ENCODE measurements at regions not wholly inside any gene's neighbourhood (a gene's known extent, or its start where the extent isn't known, plus 50 kb on each side); places are given as distances from the start of the nearest gene placed in this dataset.
"Not testable (repeated sequence)": the region's sequence is repeated elsewhere in the genome, so short reads cannot be mapped to it uniquely, and the experiment has no call there.

DNA sequence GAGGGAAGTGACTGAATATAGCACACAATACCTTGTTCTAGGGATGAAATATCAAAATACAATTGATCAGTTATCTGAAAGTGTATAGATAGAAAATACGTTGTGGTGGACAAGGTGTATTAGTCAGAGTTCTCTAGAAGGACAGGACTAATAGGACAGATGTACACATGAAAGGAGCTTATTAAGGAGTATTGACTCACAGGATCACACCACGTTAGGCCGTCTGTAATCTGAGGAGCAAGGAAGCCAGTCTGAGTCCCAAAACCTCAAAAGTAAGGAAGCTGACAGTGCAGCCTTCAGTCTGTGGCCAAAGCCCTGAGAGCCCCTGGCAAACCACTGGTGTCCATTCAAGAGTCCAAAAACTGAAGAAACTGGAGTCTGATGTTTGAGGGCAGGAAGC is 406.1 kb downstream of the MDFIC start:
- Histone ChIP-seq H3K27me3 (ENCODE audit: insufficient read depth, low read length) (no peaks in the 10 kb centered on the region), H3K4me1 (ENCODE audit: insufficient read depth, low read length) (no peaks in the 10 kb centered on the region), H3K27ac (ENCODE audit: low read length) (no peak overlapping the region), H3K9me3 (ENCODE audit: insufficient read depth, low read depth, low read length) (no peaks in the 10 kb centered on the region), H3K9ac (ENCODE audit: low read depth, low read length) (no peak overlapping the region), H3K4me3 (ENCODE audit: low read length) (no peak overlapping the region), H3K36me3 (ENCODE audit: insufficient read depth, low read depth, low read length) (no peaks in the 10 kb centered on the region)

DNA sequence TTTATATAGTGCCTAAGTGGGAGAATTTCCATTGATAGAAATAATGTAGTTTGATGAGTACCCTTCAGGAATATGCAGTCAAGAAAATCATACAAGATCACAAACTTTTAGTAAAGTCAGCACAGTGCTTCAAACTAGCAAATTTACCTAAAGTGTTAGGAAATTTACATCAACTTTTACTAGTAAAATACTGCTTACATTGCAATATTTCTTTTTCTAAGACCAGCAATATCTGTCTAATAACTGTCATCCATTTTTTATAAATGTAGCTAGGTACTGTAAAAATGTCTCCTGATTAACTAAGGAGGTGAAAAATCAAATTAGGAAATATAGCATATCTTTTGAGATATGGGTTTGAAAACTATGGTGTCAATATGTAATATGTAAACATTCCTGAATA is 405.4 kb downstream of the MDFIC start:
- H3K9me3 ChIP-seq (ENCODE audit: insufficient read depth, low read depth, low read length), result no peaks in the 10 kb centered on the region
- H3K27me3 ChIP-seq (ENCODE audit: insufficient read depth, low read length), result no peaks in the 10 kb centered on the region
- H3K9ac ChIP-seq (ENCODE audit: low read depth, low read length), result no peak overlapping the region
- H3K36me3 ChIP-seq (ENCODE audit: insufficient read depth, low read depth, low read length), result no peaks in the 10 kb centered on the region
- H3K4me3 ChIP-seq (ENCODE audit: low read length), result no peak overlapping the region
- H3K4me1 ChIP-seq (ENCODE audit: insufficient read depth, low read length), result no peaks in the 10 kb centered on the region
- H3K27ac ChIP-seq (ENCODE audit: low read length), result no peak overlapping the region

DNA sequence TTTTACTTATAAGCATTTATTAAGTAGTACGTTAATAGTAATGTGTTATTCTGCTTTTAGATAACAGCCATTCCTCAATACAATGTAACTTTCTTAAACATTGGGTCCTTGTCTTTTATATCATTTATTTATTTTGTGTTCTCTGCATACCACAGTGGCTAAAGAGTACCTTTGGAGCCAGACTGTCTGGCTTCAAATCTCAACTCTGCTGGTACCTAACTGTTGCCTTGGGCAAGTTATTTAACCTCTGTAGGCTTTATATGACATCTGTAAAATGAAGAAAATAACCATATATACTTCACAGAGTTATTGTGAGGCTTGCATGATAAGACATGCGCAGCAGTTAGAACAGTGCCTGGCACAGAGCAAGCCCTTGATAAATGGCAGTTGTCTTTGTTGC is 397.6 kb downstream of the MDFIC start:
- no peaks in the 10 kb centered on the region for H3K4me1 ChIP-seq (ENCODE audit: insufficient read depth, low read length)
- H3K27me3 ChIP-seq (ENCODE audit: insufficient read depth, low read length), result no peaks in the 10 kb centered on the region
- no peak overlapping the region for H3K4me3 ChIP-seq (ENCODE audit: low read length)
- H3K9me3 ChIP-seq (ENCODE audit: insufficient read depth, low read depth, low read length), result no peaks in the 10 kb centered on the region
- no peak overlapping the region for H3K9ac ChIP-seq (ENCODE audit: low read depth, low read length)
- H3K36me3 ChIP-seq (ENCODE audit: insufficient read depth, low read depth, low read length), result no peaks in the 10 kb centered on the region
- no peak overlapping the region for H3K27ac ChIP-seq (ENCODE audit: low read length)

DNA sequence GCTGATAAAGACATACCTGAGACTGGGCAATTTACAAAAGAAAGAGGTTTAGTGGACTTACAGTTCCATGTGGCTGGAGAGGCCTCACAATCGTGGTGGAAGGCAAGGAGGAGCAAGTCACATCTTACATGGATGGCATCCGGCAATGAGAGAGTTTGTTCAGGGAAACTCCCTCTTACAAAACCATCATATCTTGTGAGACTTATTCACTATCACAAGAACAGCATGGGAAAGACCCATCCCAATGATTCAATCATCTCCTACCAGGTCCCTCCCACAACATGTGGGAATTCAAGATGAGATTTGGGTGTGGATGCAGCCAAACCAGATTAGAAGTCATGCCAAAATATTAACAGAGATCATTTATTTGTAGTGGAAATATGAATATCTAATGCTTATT is 388.4 kb downstream of the MDFIC start:
- not testable (repeated sequence) for H3K27me3 ChIP-seq (ENCODE audit: insufficient read depth, low read length); H3K4me1 ChIP-seq (ENCODE audit: insufficient read depth, low read length); H3K27ac ChIP-seq (ENCODE audit: low read length); H3K9me3 ChIP-seq (ENCODE audit: insufficient read depth, low read depth, low read length); H3K36me3 ChIP-seq (ENCODE audit: insufficient read depth, low read depth, low read length); H3K4me3 ChIP-seq (ENCODE audit: low read length); H3K9ac ChIP-seq (ENCODE audit: low read depth, low read length)

DNA sequence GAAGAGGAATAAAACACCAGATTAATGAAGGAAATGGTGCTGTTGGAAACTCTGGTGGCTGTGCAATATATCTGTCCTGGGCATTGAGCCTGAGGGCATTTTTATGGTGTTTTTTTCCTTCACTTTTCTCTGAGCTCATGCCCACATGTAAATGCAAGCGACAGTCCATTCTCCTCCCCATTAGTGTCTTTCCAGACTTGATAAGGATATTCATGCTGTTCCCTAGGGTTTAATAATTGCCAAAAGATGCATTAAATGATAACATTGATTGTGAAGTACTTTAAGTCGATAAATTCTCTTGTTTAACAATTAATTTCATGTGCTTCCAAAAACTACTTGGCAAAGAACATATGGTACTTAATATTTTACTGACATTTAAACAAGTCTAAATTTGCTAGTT is 384.7 kb downstream of the MDFIC start:
- Histone ChIP-seq H3K4me3 (ENCODE audit: low read length) (no peak overlapping the region), H3K4me1 (ENCODE audit: insufficient read depth, low read length) (no peaks in the 10 kb centered on the region), H3K36me3 (ENCODE audit: insufficient read depth, low read depth, low read length) (no peaks in the 10 kb centered on the region), H3K9ac (ENCODE audit: low read depth, low read length) (no peak overlapping the region), H3K9me3 (ENCODE audit: insufficient read depth, low read depth, low read length) (no peaks in the 10 kb centered on the region), H3K27me3 (ENCODE audit: insufficient read depth, low read length) (peaks cover 3% of the 10 kb centered on the region; the same call in 1 of the 2 replicates), H3K27ac (ENCODE audit: low read length) (no peak overlapping the region)

DNA sequence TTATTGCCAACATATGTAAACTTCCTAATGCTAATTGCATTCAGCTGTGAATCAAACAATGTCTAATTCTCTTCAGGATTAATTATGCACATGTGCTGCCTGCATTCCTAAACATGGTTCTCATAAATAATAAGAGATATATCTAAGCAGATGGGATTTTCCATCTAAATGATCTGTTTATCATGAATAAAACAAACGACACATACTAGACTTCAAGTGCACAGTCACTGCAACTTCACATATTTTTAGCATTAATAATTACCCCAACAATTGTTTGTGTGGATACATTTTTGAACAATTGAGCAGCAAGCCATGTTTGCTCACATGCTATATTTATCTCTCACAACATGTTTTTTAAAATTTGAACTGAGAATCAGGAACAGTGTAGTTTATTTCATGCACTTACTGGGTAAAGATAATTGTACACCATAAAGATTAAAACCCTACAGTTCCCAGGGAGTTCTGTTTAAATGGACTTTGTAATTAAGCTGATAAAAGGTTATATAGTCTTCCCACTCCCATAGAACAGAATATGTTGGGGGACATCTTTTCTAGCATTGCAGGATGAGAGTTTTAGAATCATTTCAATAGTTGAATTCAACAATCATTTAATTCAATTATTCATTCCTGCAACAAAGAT is 378.5 kb downstream of the MDFIC start:
- no peaks in the 10 kb centered on the region for H3K36me3 ChIP-seq (ENCODE audit: insufficient read depth, low read depth, low read length)
- H3K27me3 ChIP-seq (ENCODE audit: insufficient read depth, low read length), result peaks cover 47% of the 10 kb centered on the region
- H3K9me3 ChIP-seq (ENCODE audit: insufficient read depth, low read depth, low read length), result no peaks in the 10 kb centered on the region
- peaks cover 4% of the 10 kb centered on the region; the same call in 1 of the 2 replicates for H3K4me1 ChIP-seq (ENCODE audit: insufficient read depth, low read length)
- H3K27ac ChIP-seq (ENCODE audit: low read length), result no peak overlapping the region
- H3K9ac ChIP-seq (ENCODE audit: low read depth, low read length), result no peak overlapping the region
- no peak overlapping the region for H3K4me3 ChIP-seq (ENCODE audit: low read length)

DNA sequence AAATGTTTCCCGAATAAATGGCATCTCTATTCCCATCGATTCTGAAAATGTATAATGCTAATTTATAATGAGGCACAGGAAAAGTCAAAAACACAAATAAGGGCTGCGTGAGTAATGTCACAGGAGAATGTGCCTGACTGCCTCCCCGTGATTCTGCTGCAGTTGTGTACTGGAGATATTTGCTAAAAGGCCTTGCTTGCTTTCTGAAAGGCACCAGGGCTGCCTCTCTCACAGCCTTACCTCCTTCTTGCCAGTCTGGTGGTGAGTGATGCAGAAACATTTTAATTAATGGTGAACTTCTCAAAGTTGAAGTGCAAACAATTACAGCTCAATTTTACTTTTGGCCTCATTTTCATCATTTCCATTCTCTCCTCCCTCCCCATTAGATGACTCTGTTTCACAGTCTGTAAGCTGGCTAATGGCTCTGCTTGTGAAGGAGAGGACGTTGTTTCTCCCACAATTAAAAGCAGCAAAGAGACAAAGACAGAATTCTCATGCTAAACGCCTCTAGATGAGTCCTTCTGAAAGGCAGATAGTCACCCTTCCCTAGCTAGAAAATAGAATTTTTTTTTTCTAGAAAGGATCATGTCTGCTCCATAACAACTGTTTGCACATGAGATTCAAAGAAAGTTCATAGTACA is 377.6 kb downstream of the MDFIC start:
- Histone ChIP-seq H3K9ac (ENCODE audit: low read depth, low read length) (no peak overlapping the region), H3K4me3 (ENCODE audit: low read length) (no peak overlapping the region), H3K4me1 (ENCODE audit: insufficient read depth, low read length) (peaks cover 4% of the 10 kb centered on the region; the same call in 1 of the 2 replicates), H3K27ac (ENCODE audit: low read length) (no peak overlapping the region), H3K9me3 (ENCODE audit: insufficient read depth, low read depth, low read length) (no peaks in the 10 kb centered on the region), H3K36me3 (ENCODE audit: insufficient read depth, low read depth, low read length) (no peaks in the 10 kb centered on the region), H3K27me3 (ENCODE audit: insufficient read depth, low read length) (peaks cover 47% of the 10 kb centered on the region)

DNA sequence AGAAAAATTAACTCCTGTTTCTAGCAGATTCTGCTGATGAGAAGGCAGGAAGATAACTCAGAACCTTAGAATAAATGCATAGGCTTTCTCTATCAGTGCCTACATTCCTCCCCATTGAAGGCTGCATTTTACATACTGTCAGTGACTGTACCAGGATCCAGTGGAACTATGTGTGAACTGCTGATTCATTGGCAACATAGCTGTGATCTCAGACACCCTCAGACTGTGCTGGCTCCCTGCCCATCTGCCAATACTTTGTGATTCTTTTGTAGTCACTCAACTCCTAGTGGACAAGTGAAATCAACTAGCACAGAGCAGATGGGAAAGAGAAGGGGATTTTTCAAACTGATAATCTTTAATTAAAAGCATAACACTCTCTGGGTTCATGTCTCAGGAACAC is 375.8 kb downstream of the MDFIC start:
- Histone ChIP-seq H3K36me3 (ENCODE audit: insufficient read depth, low read depth, low read length) (no peaks in the 10 kb centered on the region), H3K27me3 (ENCODE audit: insufficient read depth, low read length) (peaks cover 51% of the 10 kb centered on the region), H3K27ac (ENCODE audit: low read length) (no peak overlapping the region)

DNA sequence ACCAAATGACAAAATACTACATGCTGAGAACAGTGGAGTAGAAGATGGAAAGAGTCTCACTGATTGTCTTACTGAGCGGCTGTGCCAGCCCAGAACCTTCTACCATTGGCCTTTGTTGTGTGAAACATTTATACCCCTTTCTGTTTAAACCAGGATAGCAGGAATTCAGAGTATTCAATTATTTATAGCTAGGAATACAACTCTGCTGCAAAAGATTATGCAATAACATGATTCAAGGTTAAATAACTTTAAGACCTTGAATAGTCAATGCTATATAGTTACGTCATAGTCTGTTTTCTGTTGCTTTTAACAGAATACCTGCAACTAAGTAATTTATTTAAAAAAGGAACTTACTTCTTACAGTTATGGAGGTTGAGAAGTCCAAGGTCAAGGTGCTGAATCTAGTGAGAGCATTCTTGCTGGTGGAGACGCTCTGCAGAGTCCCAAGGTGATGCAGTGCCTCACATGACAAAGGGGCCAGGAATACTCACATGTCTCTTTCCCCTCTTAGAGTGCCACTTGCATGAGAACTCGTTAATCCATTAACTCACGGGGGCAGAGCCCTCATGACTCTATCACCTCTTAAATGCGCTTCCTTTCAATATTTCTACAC is 371.8 kb downstream of the MDFIC start:
- Histone ChIP-seq H3K36me3 (ENCODE audit: insufficient read depth, low read depth, low read length) (no peaks in the 10 kb centered on the region), H3K9ac (ENCODE audit: low read depth, low read length) (no peak overlapping the region), H3K27ac (ENCODE audit: low read length) (no peak overlapping the region), H3K4me3 (ENCODE audit: low read length) (no peak overlapping the region), H3K27me3 (ENCODE audit: insufficient read depth, low read length) (peaks cover 31% of the 10 kb centered on the region), H3K4me1 (ENCODE audit: insufficient read depth, low read length) (no peaks in the 10 kb centered on the region), H3K9me3 (ENCODE audit: insufficient read depth, low read depth, low read length) (no peaks in the 10 kb centered on the region)

More for the DNA sequence above, 375.8 kb downstream of the MDFIC start:
- Histone ChIP-seq H3K4me1 (ENCODE audit: insufficient read depth, low read length) (peaks cover 4% of the 10 kb centered on the region; the same call in 1 of the 2 replicates), H3K9ac (ENCODE audit: low read depth, low read length) (no peak overlapping the region), H3K4me3 (ENCODE audit: low read length) (no peak overlapping the region), H3K9me3 (ENCODE audit: insufficient read depth, low read depth, low read length) (no peaks in the 10 kb centered on the region)

DNA sequence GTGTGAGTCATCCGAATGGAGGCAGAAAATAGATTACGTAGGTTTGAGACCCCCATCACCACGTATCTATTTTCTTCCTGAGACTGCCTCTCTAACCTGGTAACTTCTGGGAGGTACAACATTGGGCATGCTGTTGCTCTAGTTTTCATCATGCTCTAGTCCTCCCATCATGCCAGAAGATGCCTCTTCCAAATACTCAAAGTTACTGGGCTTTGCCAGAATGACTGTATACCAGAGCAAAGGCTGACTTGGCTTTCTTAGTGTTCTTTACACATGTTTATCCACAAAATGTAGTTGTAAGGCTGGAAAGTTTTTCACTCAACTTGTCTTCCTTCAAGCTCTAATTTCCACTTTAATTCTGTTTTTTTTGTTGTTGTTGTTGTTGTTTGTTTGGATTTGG is 370.5 kb downstream of the MDFIC start:
- Histone ChIP-seq H3K27me3 (ENCODE audit: insufficient read depth, low read length) (peaks cover 18% of the 10 kb centered on the region), H3K4me1 (ENCODE audit: insufficient read depth, low read length) (no peaks in the 10 kb centered on the region), H3K9ac (ENCODE audit: low read depth, low read length) (no peak overlapping the region)

DNA sequence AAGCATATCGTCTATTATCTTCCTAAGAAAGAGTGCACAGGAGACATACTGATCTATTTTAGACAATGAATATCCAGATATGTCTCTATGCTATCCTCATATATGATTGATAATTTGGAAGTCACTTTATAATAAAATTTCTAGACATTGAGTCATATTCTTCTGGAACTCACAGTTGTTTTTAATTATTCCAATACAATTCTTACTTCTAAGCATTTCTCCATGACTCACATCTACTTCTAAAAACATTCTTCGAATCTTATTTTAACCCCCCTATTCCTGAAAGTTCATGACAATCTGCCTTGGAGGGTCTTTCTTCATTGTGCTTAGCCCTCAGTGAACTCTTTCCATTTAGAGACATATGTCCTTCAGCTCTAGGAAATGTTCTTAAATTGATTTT is 368.1 kb downstream of the MDFIC start:
- no peaks in the 10 kb centered on the region for H3K9me3 ChIP-seq (ENCODE audit: insufficient read depth, low read depth, low read length)
- no peak overlapping the region for H3K4me3 ChIP-seq (ENCODE audit: low read length)
- no peak overlapping the region for H3K9ac ChIP-seq (ENCODE audit: low read depth, low read length)
- H3K27me3 ChIP-seq (ENCODE audit: insufficient read depth, low read length), result peaks cover 5% of the 10 kb centered on the region; the same call in 1 of the 2 replicates
- H3K4me1 ChIP-seq (ENCODE audit: insufficient read depth, low read length), result no peaks in the 10 kb centered on the region
- H3K36me3 ChIP-seq (ENCODE audit: insufficient read depth, low read depth, low read length), result no peaks in the 10 kb centered on the region
- H3K27ac ChIP-seq (ENCODE audit: low read length), result no peak overlapping the region

More for the DNA sequence above, 370.5 kb downstream of the MDFIC start:
- no peak overlapping the region for H3K4me3 ChIP-seq (ENCODE audit: low read length)
- H3K36me3 ChIP-seq (ENCODE audit: insufficient read depth, low read depth, low read length), result no peaks in the 10 kb centered on the region
- no peaks in the 10 kb centered on the region for H3K9me3 ChIP-seq (ENCODE audit: insufficient read depth, low read depth, low read length)
- no peak overlapping the region for H3K27ac ChIP-seq (ENCODE audit: low read length)

DNA sequence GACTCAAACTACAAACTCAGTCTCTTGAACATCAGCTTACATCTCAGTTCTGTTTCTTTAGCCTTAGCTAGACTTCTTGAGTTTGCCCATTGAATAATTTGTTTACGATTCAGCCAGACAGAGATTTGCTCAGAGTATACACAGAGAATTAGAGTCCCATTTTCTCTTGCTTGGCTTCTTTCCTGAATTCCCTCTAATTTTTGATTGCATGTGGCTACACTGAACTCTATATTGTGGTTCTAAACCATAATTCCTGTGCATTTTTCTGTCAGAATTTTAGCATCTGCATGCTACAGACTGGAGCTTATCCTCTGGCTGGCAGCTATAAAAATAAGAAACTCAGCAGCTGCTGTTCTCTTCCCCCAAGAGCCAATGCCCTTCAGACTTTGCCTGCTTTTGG is 354.9 kb downstream of the MDFIC start:
- Histone ChIP-seq H3K4me1 (ENCODE audit: insufficient read depth, low read length) (no peaks in the 10 kb centered on the region), H3K9ac (ENCODE audit: low read depth, low read length) (no peak overlapping the region), H3K4me3 (ENCODE audit: low read length) (no peak overlapping the region), H3K27ac (ENCODE audit: low read length) (no peak overlapping the region), H3K36me3 (ENCODE audit: insufficient read depth, low read depth, low read length) (no peaks in the 10 kb centered on the region), H3K27me3 (ENCODE audit: insufficient read depth, low read length) (no peaks in the 10 kb centered on the region), H3K9me3 (ENCODE audit: insufficient read depth, low read depth, low read length) (no peaks in the 10 kb centered on the region)
